ENCODE measurements at regions not wholly inside any gene's neighbourhood (a gene's known extent, or its start where the extent isn't known, plus 50 kb on each side); places are given as distances from the start of the nearest gene placed in this dataset.

GRCh38 chr5:3957658-3958057 lies 362.0 kb downstream of the IRX1 start:
- H3K79me2 ChIP-seq (ENCODE audit: insufficient read depth, low read depth, low read length), result no peaks in the 10 kb centered on the region
- no peaks in the 10 kb centered on the region for H3K36me3 ChIP-seq (ENCODE audit: insufficient read depth, low read length)
- no peaks in the 10 kb centered on the region for H3K4me1 ChIP-seq (ENCODE audit: insufficient read depth, low read length, poor library complexity, severe bottlenecking)
- POLR2A ChIA-PET, result interaction anchor here (0.6 kb wide), 1 partner anchor 1098 kb away, joined by 3 read pairs; no protein-coding TSS in a partner anchor
- CTCF ChIA-PET (ENCODE audit: unreplicated experiment), result no interaction called here
- no peaks in the 10 kb centered on the region for H3K9me3 ChIP-seq (ENCODE audit: low read length)
- no peak for TF ChIP-seq EZH2phosphoT487 (IDR thresholded peaks at IDR 0.05; ENCODE audit: borderline replicate concordance, low read depth, low read length)
- TF ChIP-seq, protein P1, sequence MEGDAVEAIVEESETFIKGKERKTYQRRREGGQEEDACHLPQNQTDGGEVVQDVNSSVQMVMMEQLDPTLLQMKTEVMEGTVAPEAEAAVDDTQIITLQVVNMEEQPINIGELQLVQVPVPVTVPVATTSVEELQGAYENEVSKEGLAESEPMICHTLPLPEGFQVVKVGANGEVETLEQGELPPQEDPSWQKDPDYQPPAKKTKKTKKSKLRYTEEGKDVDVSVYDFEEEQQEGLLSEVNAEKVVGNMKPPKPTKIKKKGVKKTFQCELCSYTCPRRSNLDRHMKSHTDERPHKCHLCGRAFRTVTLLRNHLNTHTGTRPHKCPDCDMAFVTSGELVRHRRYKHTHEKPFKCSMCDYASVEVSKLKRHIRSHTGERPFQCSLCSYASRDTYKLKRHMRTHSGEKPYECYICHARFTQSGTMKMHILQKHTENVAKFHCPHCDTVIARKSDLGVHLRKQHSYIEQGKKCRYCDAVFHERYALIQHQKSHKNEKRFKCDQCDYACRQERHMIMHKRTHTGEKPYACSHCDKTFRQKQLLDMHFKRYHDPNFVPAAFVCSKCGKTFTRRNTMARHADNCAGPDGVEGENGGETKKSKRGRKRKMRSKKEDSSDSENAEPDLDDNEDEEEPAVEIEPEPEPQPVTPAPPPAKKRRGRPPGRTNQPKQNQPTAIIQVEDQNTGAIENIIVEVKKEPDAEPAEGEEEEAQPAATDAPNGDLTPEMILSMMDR (conservative IDR thresholded peaks at IDR 0.05; ENCODE audit: low read length), result no peak
- H3K4me2 ChIP-seq (ENCODE audit: low read length), result no peak overlapping the region
- intact Hi-C loops (cut with micrococcal nuclease; ENCODE audit: unreplicated experiment), result no loop called here
- H2AFZ ChIP-seq (ENCODE audit: low read length), result no peak overlapping the region
- no peak overlapping the region for H3K27ac ChIP-seq (ENCODE audit: low read depth, low read length, poor library complexity, severe bottlenecking)
- H3K4me3 ChIP-seq (ENCODE audit: low read depth, low read length, poor library complexity, severe bottlenecking), result no peak overlapping the region
- H3K9me2 ChIP-seq (ENCODE audit: insufficient read depth, low read length), result no peaks in the 10 kb centered on the region
- no peak for DNase-seq (ENCODE audit: low spot score)
- H4K20me1 ChIP-seq (ENCODE audit: insufficient read depth, low read length), result no peaks in the 10 kb centered on the region
- BruUV-seq (replicated peaks), result no TSS peak

DNA sequence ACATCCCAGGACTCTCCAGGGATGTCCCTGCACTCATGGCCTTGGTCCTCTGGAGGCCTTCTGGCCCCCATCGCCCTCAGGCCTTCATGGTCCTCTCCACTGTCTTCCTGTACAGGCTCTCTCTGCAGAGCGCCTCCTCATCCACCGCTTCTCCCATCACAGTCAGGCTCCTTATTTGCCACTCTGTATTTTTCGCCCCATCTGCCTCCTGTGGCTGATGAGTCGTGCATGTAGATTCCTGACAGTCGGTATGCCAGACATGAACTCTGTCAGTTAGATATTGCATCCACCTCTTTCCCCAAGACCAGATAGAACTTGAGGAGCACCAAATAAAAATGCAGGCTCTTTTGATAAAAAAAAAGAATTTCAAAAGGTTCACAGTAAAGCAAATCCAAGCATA lies 362.8 kb downstream of the IRX1 start:
- Histone ChIP-seq H3K9me3 (ENCODE audit: low read length) (no peaks in the 10 kb centered on the region), H3K4me3 (ENCODE audit: low read depth, low read length, poor library complexity, severe bottlenecking) (no peak overlapping the region), H3K36me3 (ENCODE audit: insufficient read depth, low read length) (no peaks in the 10 kb centered on the region), H3K4me2 (ENCODE audit: low read length) (no peak overlapping the region), H4K20me1 (ENCODE audit: insufficient read depth, low read length) (no peaks in the 10 kb centered on the region), H2AFZ (ENCODE audit: low read length) (no peak overlapping the region), H3K79me2 (ENCODE audit: insufficient read depth, low read depth, low read length) (no peaks in the 10 kb centered on the region), H3K4me1 (ENCODE audit: insufficient read depth, low read length, poor library complexity, severe bottlenecking) (no peaks in the 10 kb centered on the region), H3K9me2 (ENCODE audit: insufficient read depth, low read length) (no peaks in the 10 kb centered on the region), H3K27ac (ENCODE audit: low read depth, low read length, poor library complexity, severe bottlenecking) (no peak overlapping the region)
- TF ChIP-seq EZH2phosphoT487 (IDR thresholded peaks at IDR 0.05; ENCODE audit: borderline replicate concordance, low read depth, low read length), result no peak
- TF ChIP-seq, protein P1 (conservative IDR thresholded peaks at IDR 0.05; ENCODE audit: low read length), result no peak
- no peak for DNase-seq (ENCODE audit: low spot score)
- ChIA-PET POLR2A (no interaction called here), CTCF (ENCODE audit: unreplicated experiment) (no interaction called here)
- no TSS peak for BruUV-seq (replicated peaks)
- intact Hi-C loops (cut with micrococcal nuclease; ENCODE audit: unreplicated experiment), result no loop called here

DNA sequence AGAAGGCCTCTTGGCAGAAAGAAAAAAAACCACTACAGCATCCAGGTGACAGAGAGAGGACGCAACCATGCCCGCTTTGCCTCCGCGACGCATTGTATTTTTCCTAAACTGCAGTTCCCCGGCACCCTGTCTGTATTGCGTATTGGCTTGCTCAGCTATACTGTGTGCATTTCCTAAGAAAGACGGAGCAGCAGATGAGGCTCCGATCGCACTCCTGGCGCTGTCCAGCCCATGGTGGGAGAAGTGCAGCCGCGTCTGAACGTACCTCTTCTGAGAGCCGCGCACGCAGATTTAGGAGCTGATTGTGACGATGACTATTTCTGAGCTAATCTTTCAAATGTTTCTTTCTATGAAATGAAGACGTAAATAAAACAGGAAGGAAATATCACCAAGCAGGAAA lies 366.5 kb downstream of the IRX1 start:
- no peak overlapping the region for H2AFZ ChIP-seq (ENCODE audit: low read length)
- no peak overlapping the region for H3K4me2 ChIP-seq (ENCODE audit: low read length)
- BruUV-seq (replicated peaks), result no TSS peak
- H3K27ac ChIP-seq (ENCODE audit: low read depth, low read length, poor library complexity, severe bottlenecking), result no peak overlapping the region
- no peaks in the 10 kb centered on the region for H3K36me3 ChIP-seq (ENCODE audit: insufficient read depth, low read length)
- H3K4me1 ChIP-seq (ENCODE audit: insufficient read depth, low read length, poor library complexity, severe bottlenecking), result no peaks in the 10 kb centered on the region
- DNase-seq (ENCODE audit: low spot score), result no peak
- H3K4me3 ChIP-seq (ENCODE audit: low read depth, low read length, poor library complexity, severe bottlenecking), result no peak overlapping the region
- intact Hi-C loops (cut with micrococcal nuclease; ENCODE audit: unreplicated experiment), result no loop called here
- H3K79me2 ChIP-seq (ENCODE audit: insufficient read depth, low read depth, low read length), result no peaks in the 10 kb centered on the region
- ChIA-PET CTCF (ENCODE audit: unreplicated experiment) (no interaction called here), POLR2A (no interaction called here)
- TF ChIP-seq, protein P1 (conservative IDR thresholded peaks at IDR 0.05; ENCODE audit: low read length), result no peak
- TF ChIP-seq EZH2phosphoT487 (IDR thresholded peaks at IDR 0.05; ENCODE audit: borderline replicate concordance, low read depth, low read length), result no peak
- H4K20me1 ChIP-seq (ENCODE audit: insufficient read depth, low read length), result no peaks in the 10 kb centered on the region
- no peaks in the 10 kb centered on the region for H3K9me3 ChIP-seq (ENCODE audit: low read length)
- H3K9me2 ChIP-seq (ENCODE audit: insufficient read depth, low read length), result no peaks in the 10 kb centered on the region

All from OCI-LY7 (cell line).